ENCODE measurements at regions not wholly inside any gene's neighbourhood (a gene's known extent, or its start where the extent isn't known, plus 50 kb on each side); places are given as distances from the start of the nearest gene placed in this dataset.

GRCh38 chr7:41822259-41822817 lies 119.4 kb upstream of the INHBA start (continued):
- TF ChIP-seq SPI1 (IDR thresholded peaks at IDR 0.05; ENCODE audit: borderline replicate concordance, insufficient read depth, low read depth, low read length): no peak
- no peak for TF ChIP-seq RELA (IDR thresholded peaks at IDR 0.05; ENCODE audit: borderline replicate concordance, partially characterized antibody)
- TF ChIP-seq CEBPB (IDR thresholded peaks at IDR 0.05; ENCODE audit: borderline replicate concordance in 1 of 2, low read depth in 2 of 2, low read length in 2 of 2): no peak
- TF ChIP-seq HDAC6 (IDR thresholded peaks at IDR 0.05; ENCODE audit: unreplicated experiment): no peak

DNA sequence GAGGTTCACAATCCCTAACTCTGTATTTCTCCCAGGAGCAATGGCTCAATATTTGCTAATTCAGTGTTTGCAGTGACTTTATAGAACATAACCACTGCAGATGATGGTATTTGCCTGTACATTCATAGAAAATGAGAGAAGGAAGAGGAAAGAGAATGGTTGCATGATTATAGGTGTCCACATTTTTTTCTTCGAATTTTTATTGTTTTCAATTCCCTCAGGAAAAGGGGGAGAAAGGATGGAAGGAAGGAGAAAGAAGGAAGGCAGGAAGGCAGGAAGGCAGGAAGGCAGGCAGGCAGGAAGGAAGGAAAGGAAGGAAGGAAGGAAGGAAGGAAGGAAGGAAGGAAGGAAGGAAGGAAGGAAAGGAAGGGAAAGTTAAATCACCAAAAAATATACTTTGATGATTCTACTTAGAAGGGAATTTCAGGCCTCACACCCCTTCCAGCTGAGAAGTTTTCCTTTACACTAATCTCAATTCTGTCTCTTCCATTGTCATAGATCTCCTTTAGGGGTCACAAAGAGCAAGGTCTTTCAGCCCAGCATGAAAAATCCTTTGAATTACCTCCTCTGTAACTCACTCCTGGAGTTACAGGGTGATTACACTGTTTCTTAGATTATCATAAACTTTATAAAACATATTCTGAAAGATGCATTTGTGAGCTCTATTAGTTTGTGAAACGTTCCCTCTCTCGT lies 118.8 kb upstream of the INHBA start:
- Histone ChIP-seq H3K9me3 (replicated peaks; ENCODE audit: control insufficient read depth, insufficient read depth, low read length) (no peaks in the 10 kb centered on the region; the same call in 1 of the 3 replicates), H3K9ac (ENCODE audit: control insufficient read depth, insufficient read depth, low read length) (no peak overlapping the region), H3K27me3 (replicated peaks in 1 of 2; ENCODE audit: control insufficient read depth in 2 of 2, insufficient read depth in 2 of 2, low read length in 1 of 2) (no peaks in the 10 kb centered on the region), H4K20me1 (ENCODE audit: control insufficient read depth, insufficient read depth) (no peaks in the 10 kb centered on the region), H3K79me2 (ENCODE audit: control insufficient read depth, insufficient read depth, low read length) (no peaks in the 10 kb centered on the region), H3K4me2 (ENCODE audit: control insufficient read depth, insufficient read depth) (no peak overlapping the region), H3K4me1 (ENCODE audit: control insufficient read depth, insufficient read depth, low read length) (no peaks in the 10 kb centered on the region; the same call in 1 of the 2 replicates), H3K36me3 (ENCODE audit: control insufficient read depth in 2 of 2, insufficient read depth in 2 of 2, low read length in 1 of 2) (no peaks in the 10 kb centered on the region), H3K4me3 (no peak overlapping the region), H3K27ac (ENCODE audit: control insufficient read depth, insufficient read depth) (no peak overlapping the region), H2AFZ (ENCODE audit: control insufficient read depth, low read depth, low read length) (no peak overlapping the region)
- FAIRE-seq (no peak), ATAC-seq (no peak), DNase-seq (ENCODE audit: low read depth, low spot score) (no peak)
- SMC1A ChIA-PET (ENCODE audit: uncharacterized antibody, unreplicated experiment): interaction anchor here (0.9 to 2.0 kb wide), 4 partner anchors 10 to 60 kb away, joined by 3 to 8 read pairs (median 3); no protein-coding TSS in a partner anchor
- WGBS (ENCODE audit: insufficient coverage, insufficient replicate concordance, low lambda C conversion rate, missing lambda C conversion rate): 48% methylated on average over 3 of the region's 3 CpGs
- POLR2A ChIA-PET: interaction anchor here (0.7 to 1.2 kb wide), 2 partner anchors 49 to 95 kb away, joined by 3 to 4 read pairs; no protein-coding TSS in a partner anchor
- BruUV-seq (replicated peaks): no TSS peak
- intact Hi-C loops (cut with micrococcal nuclease; ENCODE audit: unreplicated experiment) (no loop called here), in situ Hi-C loops (cut with MboI) (no loop called here)
- CTCF ChIA-PET: no interaction called here
- RAD21 ChIA-PET (ENCODE audit: unreplicated experiment): no interaction called here
- no peak for TF ChIP-seq SREBF1 (IDR thresholded peaks at IDR 0.05; ENCODE audit: low read length)
- no peak for TF ChIP-seq CBFB (IDR thresholded peaks at IDR 0.05; ENCODE audit: low read depth)
- no peak for TF ChIP-seq TCF3 (IDR thresholded peaks at IDR 0.05; ENCODE audit: borderline replicate concordance, insufficient read depth, low read depth, low read length)
- TF ChIP-seq, protein P1, sequence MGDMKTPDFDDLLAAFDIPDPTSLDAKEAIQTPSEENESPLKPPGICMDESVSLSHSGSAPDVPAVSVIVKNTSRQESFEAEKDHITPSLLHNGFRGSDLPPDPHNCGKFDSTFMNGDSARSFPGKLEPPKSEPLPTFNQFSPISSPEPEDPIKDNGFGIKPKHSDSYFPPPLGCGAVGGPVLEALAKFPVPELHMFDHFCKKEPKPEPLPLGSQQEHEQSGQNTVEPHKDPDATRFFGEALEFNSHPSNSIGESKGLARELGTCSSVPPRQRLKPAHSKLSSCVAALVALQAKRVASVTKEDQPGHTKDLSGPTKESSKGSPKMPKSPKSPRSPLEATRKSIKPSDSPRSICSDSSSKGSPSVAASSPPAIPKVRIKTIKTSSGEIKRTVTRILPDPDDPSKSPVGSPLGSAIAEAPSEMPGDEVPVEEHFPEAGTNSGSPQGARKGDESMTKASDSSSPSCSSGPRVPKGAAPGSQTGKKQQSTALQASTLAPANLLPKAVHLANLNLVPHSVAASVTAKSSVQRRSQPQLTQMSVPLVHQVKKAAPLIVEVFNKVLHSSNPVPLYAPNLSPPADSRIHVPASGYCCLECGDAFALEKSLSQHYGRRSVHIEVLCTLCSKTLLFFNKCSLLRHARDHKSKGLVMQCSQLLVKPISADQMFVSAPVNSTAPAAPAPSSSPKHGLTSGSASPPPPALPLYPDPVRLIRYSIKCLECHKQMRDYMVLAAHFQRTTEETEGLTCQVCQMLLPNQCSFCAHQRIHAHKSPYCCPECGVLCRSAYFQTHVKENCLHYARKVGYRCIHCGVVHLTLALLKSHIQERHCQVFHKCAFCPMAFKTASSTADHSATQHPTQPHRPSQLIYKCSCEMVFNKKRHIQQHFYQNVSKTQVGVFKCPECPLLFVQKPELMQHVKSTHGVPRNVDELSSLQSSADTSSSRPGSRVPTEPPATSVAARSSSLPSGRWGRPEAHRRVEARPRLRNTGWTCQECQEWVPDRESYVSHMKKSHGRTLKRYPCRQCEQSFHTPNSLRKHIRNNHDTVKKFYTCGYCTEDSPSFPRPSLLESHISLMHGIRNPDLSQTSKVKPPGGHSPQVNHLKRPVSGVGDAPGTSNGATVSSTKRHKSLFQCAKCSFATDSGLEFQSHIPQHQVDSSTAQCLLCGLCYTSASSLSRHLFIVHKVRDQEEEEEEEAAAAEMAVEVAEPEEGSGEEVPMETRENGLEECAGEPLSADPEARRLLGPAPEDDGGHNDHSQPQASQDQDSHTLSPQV (IDR thresholded peaks at IDR 0.05): no peak
- TF ChIP-seq PAX5 (IDR thresholded peaks at IDR 0.05; ENCODE audit: borderline replicate concordance, low read depth, low read length): no peak
- no peak for TF ChIP-seq RB1 (IDR thresholded peaks at IDR 0.05; ENCODE audit: borderline replicate concordance)
- no peak for TF ChIP-seq POLR2A (IDR thresholded peaks at IDR 0.05; ENCODE audit: low read depth, low read length)
- TF ChIP-seq WRNIP1 (IDR thresholded peaks at IDR 0.05; ENCODE audit: borderline replicate concordance, low read depth, low read length): no peak
- no peak for TF ChIP-seq BCL3 (IDR thresholded peaks at IDR 0.05; ENCODE audit: borderline replicate concordance, insufficient read depth, low read depth, low read length, poor library complexity, severe bottlenecking)
- TF ChIP-seq MTA3 (IDR thresholded peaks at IDR 0.05; ENCODE audit: borderline replicate concordance, low read length): no peak
- no peak for TF ChIP-seq SIX5 (IDR thresholded peaks at IDR 0.05; ENCODE audit: low read depth, low read length, severe bottlenecking)
- no peak for TF ChIP-seq SP1 (IDR thresholded peaks at IDR 0.05; ENCODE audit: low read depth, low read length)
